Stomach (tissue), 4 donors: ENCODE measurements at regions not wholly inside any gene's neighbourhood (a gene's known extent, or its start where the extent isn't known, plus 50 kb on each side); places are given as distances from the start of the nearest gene placed in this dataset.

Experiments
- CTCF ChIP-seq, 7 experiments: fragments of 450-650 bp in 4 of 7; fragments of 200-600 bp in 3 of 7; sonication (generic) in 3 of 7; IDR thresholded peaks; one replicate each; pipeline ENCODE4 v1.5.1; 2016 to 2019; ENCODE audit warnings: antibody characterized with exemption in 7 of 7, control low read depth in 2 of 7, mild to moderate bottlenecking in 1 of 7
- POLR2A ChIP-seq, 4 donors: fragments of 450-650 bp; IDR thresholded peaks; one replicate each; pipeline ENCODE4 v1.6.1; 2016; ENCODE audit warnings: antibody characterized with exemption in 4 of 4, control low read depth in 2 of 4, mild to moderate bottlenecking in 1 of 4, moderate library complexity in 1 of 4
- POLR2AphosphoS5 ChIP-seq, 3 donors: sonication (generic); formaldehyde crosslinking; IDR thresholded peaks; one replicate each; pipeline ENCODE4 v1.6.1; 2016; ENCODE audit warnings: antibody characterized with exemption in 3 of 3

GRCh38 chr10:78899996-78900714, 168.6 kb upstream of the ZMIZ1 start:
- no peak for TF ChIP-seq POLR2AphosphoS5 (IDR thresholded peaks at IDR 0.05)
- no peak for TF ChIP-seq POLR2A (IDR thresholded peaks at IDR 0.05)
- TF ChIP-seq CTCF (IDR thresholded peaks at IDR 0.05): no peak
